22Rv1 (cell line): ENCODE measurements at regions not wholly inside any gene's neighbourhood (a gene's known extent, or its start where the extent isn't known, plus 50 kb on each side); places are given as distances from the start of the nearest gene placed in this dataset.

Experiments used
- H3K27ac ChIP-seq: fragments of 450-650 bp; 2 replicates; pipeline ENCODE4 v1.5.1; 2017
- CTCF ChIP-seq: fragments of 450-650 bp; IDR thresholded peaks from 2 replicates; pipeline ENCODE4 v1.5.1; 2017; ENCODE audit warnings: mild to moderate bottlenecking
- ZFX ChIP-seq: fragments of 450-650 bp; IDR thresholded peaks from 2 replicates; pipeline ENCODE4 v1.6.1; 2017; ENCODE audit warnings: antibody characterized with exemption, borderline replicate concordance

- no peak overlapping the region for H3K27ac ChIP-seq
- TF ChIP-seq ZFX: no peak
- no peak for TF ChIP-seq CTCF
These were observed 90.4 kb upstream of the TMCC3 start for GRCh38 chr12:94740601-94741362.

GRCh38 chr12:94736820-94737219 is 86.5 kb upstream of the TMCC3 start:
- H3K27ac ChIP-seq: no peak overlapping the region
- TF ChIP-seq CTCF: no peak
- no peak for TF ChIP-seq ZFX

GRCh38 chr12:94736004-94736403 is 85.6 kb upstream of the TMCC3 start:
- H3K27ac ChIP-seq: no peak overlapping the region
- TF ChIP-seq ZFX (no peak), CTCF (no peak)

- TF ChIP-seq ZFX: no peak
- TF ChIP-seq CTCF: no peak
- H3K27ac ChIP-seq: no peak overlapping the region
These were observed 83.4 kb upstream of the TMCC3 start for GRCh38 chr12:94733727-94734126.

- no peak for TF ChIP-seq CTCF
- no peak for TF ChIP-seq ZFX
- no peak overlapping the region for H3K27ac ChIP-seq
These were observed 82.1 kb upstream of the TMCC3 start for GRCh38 chr12:94732367-94732990.

- H3K27ac ChIP-seq: no peak overlapping the region
- TF ChIP-seq CTCF (no peak), ZFX (no peak)
These were observed 81.5 kb upstream of the TMCC3 start for GRCh38 chr12:94731733-94732360.

GRCh38 chr12:94730847-94731246 is 80.5 kb upstream of the TMCC3 start:
- H3K27ac ChIP-seq: no peak overlapping the region
- TF ChIP-seq CTCF (no peak), ZFX (no peak)
